ENCODE measurements at regions not wholly inside any gene's neighbourhood (a gene's known extent, or its start where the extent isn't known, plus 50 kb on each side); places are given as distances from the start of the nearest gene placed in this dataset.
"Not testable (repeated sequence)": the region's sequence is repeated elsewhere in the genome, so short reads cannot be mapped to it uniquely, and the experiment has no call there.

GRCh38 chr5:167051402-167051768, 1240.1 kb upstream of the WWC1 start:
- DNase-seq: no peak

GRCh38 chr5:167052791-167053190, 1238.7 kb upstream of the WWC1 start:
- DNase-seq: no peak

- no peak for DNase-seq
Measured at GRCh38 chr5:167057665-167058064, 1233.8 kb upstream of the WWC1 start.

GRCh38 chr5:167061695-167062094, 1229.8 kb upstream of the WWC1 start:
- peak; percentile 6 for DNase-seq

GRCh38 chr5:167063116-167063515, 1228.3 kb upstream of the WWC1 start:
- DNase-seq: no peak

- DNase-seq: no peak
Measured at GRCh38 chr5:167063788-167064187, 1227.7 kb upstream of the WWC1 start.

- DNase-seq: no peak
Measured at GRCh38 chr5:167064198-167064776, 1227.2 kb upstream of the WWC1 start.

GRCh38 chr5:167065794-167066193, 1225.7 kb upstream of the WWC1 start:
- DNase-seq: no peak

- no peak for DNase-seq
Measured at GRCh38 chr5:167071981-167072610, 1219.3 kb upstream of the WWC1 start.

- DNase-seq: no peak
Measured at GRCh38 chr5:167081561-167081960, 1209.9 kb upstream of the WWC1 start.

- no peak for DNase-seq
Measured at GRCh38 chr5:167096816-167097215, 1194.6 kb upstream of the WWC1 start.

GRCh38 chr5:167104351-167104750, 1187.1 kb upstream of the WWC1 start:
- no peak for DNase-seq

GRCh38 chr5:167105941-167106340, 1185.5 kb upstream of the WWC1 start:
- no peak for DNase-seq

GRCh38 chr5:167107684-167108083, 1183.8 kb upstream of the WWC1 start:
- no peak for DNase-seq

GRCh38 chr5:167108266-167108665, 1183.2 kb upstream of the WWC1 start:
- not testable (repeated sequence) for DNase-seq

GRCh38 chr5:167112556-167112955, 1178.9 kb upstream of the WWC1 start:
- no peak for DNase-seq

- no peak for DNase-seq
Measured at GRCh38 chr5:167122267-167122666, 1169.2 kb upstream of the WWC1 start.

GRCh38 chr5:167123126-167123525, 1168.3 kb upstream of the WWC1 start:
- DNase-seq: no peak

- DNase-seq: no peak
Measured at GRCh38 chr5:167128581-167128980, 1162.9 kb upstream of the WWC1 start.

- no peak for DNase-seq
Measured at GRCh38 chr5:167140548-167141291, 1150.7 kb upstream of the WWC1 start.

- DNase-seq: no peak
Measured at GRCh38 chr5:167143716-167144115, 1147.7 kb upstream of the WWC1 start.

- DNase-seq: no peak
Measured at GRCh38 chr5:167145841-167146240, 1145.6 kb upstream of the WWC1 start.

- no peak for DNase-seq
Measured at GRCh38 chr5:167147879-167148278, 1143.6 kb upstream of the WWC1 start.

- DNase-seq: no peak
Measured at GRCh38 chr5:167150661-167151060, 1140.8 kb upstream of the WWC1 start.

All from COR-L47 (cell line).